Ishikawa (cell line): ENCODE measurements at regions not wholly inside any gene's neighbourhood (a gene's known extent, or its start where the extent isn't known, plus 50 kb on each side); places are given as distances from the start of the nearest gene placed in this dataset.

Experiments
- CEBPB ChIP-seq: IDR thresholded peaks from 2 replicates; pipeline ENCODE4 v1.6.1; 2012
- CREB1 ChIP-seq: IDR thresholded peaks from 2 replicates; pipeline ENCODE4 v1.6.1; 2012; ENCODE audit warnings: low read depth
- EGR1 ChIP-seq: IDR thresholded peaks from 2 replicates; pipeline ENCODE4 v1.6.1; 2012
- EP300 ChIP-seq: IDR thresholded peaks from 2 replicates; pipeline ENCODE4 v1.6.1; 2012; ENCODE audit warnings: borderline replicate concordance
- FOXM1 ChIP-seq: IDR thresholded peaks from 2 replicates; pipeline ENCODE4 v1.6.1; 2012; ENCODE audit warnings: low read depth, borderline replicate concordance
- MAX ChIP-seq: IDR thresholded peaks from 2 replicates; pipeline ENCODE4 v1.6.1; 2012
- NFIC ChIP-seq: IDR thresholded peaks from 2 replicates; pipeline ENCODE4 v1.6.1; 2012
- RAD21 ChIP-seq: IDR thresholded peaks from 2 replicates; pipeline ENCODE4 v1.6.1; 2012; ENCODE audit warnings: low read depth
- TAF1 ChIP-seq: IDR thresholded peaks from 2 replicates; pipeline ENCODE4 v1.6.1; 2012; ENCODE audit warnings: low read depth, mild to moderate bottlenecking
- TCF12 ChIP-seq: IDR thresholded peaks from 2 replicates; pipeline ENCODE4 v1.6.1; 2012; ENCODE audit warnings: low read depth
- TEAD4 ChIP-seq: IDR thresholded peaks from 2 replicates; pipeline ENCODE4 v1.6.1; 2012
- YY1 ChIP-seq: IDR thresholded peaks from 2 replicates; pipeline ENCODE4 v1.6.1; 2012; ENCODE audit warnings: low read depth
- ZBTB7A ChIP-seq: IDR thresholded peaks from 2 replicates; pipeline ENCODE4 v1.6.1; 2012; ENCODE audit warnings: low read depth
- TF ChIP-seq, protein P1 (sequence below): IDR thresholded peaks from 2 replicates; pipeline ENCODE4 v1.6.1; 2012
- TF ChIP-seq, protein P2 (sequence below): IDR thresholded peaks from 2 replicates; pipeline ENCODE4 v1.6.1; 2012; ENCODE audit warnings: low read depth, mild to moderate bottlenecking

- TF ChIP-seq, protein P1, sequence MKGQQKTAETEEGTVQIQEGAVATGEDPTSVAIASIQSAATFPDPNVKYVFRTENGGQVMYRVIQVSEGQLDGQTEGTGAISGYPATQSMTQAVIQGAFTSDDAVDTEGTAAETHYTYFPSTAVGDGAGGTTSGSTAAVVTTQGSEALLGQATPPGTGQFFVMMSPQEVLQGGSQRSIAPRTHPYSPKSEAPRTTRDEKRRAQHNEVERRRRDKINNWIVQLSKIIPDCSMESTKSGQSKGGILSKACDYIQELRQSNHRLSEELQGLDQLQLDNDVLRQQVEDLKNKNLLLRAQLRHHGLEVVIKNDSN: no peak
- TF ChIP-seq CEBPB: no peak
- TF ChIP-seq YY1: no peak
Measured at GRCh38 chr15:36507458-36507857, 72.0 kb upstream of the CDIN1 start.

DNA sequence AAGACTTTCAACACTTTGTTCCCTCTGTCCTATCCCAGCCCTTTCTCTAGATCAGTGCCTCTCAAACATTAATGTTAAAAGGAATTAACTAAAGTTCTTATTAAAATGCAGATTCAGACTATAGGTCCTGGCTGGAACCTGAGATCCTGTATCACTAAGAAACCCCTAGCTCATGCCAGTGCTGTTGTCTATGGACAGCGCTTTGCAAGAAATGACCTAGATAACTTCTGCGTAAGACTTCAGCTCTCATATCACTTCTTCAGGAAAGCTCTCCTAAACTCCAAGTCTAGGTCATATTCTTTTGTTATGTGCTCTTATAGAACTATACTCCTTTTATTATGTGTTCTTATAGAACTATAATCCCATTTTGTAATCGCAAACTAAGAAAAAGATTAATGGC, 67.8 kb upstream of the CDIN1 start:
- TF ChIP-seq FOXM1: no peak
- no peak for TF ChIP-seq TCF12
- TF ChIP-seq CEBPB: no peak
- TF ChIP-seq TAF1: no peak
- no peak for TF ChIP-seq TEAD4

DNA sequence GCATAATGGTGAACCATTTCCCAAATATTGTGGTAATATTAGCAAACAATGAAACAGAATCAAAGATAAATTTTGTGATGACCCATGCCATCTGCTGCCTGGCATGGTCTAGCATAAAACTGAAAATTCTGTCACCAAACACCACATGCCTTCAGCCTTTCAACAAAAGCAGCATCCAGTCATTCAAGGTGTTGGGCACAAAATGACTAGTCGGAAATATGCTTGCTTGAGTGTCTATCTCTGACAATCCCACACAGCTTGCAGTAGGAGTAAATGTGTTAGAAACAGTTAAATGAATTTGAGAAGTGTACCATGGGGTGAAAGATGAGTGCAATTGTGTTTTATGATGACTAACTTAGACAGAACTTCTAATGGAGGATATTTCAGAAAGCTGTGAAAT, 61.7 kb upstream of the CDIN1 start:
- TF ChIP-seq RAD21: no peak
- TF ChIP-seq, protein P1: no peak
- no peak for TF ChIP-seq TEAD4
- no peak for TF ChIP-seq CEBPB
- TF ChIP-seq, protein P2, sequence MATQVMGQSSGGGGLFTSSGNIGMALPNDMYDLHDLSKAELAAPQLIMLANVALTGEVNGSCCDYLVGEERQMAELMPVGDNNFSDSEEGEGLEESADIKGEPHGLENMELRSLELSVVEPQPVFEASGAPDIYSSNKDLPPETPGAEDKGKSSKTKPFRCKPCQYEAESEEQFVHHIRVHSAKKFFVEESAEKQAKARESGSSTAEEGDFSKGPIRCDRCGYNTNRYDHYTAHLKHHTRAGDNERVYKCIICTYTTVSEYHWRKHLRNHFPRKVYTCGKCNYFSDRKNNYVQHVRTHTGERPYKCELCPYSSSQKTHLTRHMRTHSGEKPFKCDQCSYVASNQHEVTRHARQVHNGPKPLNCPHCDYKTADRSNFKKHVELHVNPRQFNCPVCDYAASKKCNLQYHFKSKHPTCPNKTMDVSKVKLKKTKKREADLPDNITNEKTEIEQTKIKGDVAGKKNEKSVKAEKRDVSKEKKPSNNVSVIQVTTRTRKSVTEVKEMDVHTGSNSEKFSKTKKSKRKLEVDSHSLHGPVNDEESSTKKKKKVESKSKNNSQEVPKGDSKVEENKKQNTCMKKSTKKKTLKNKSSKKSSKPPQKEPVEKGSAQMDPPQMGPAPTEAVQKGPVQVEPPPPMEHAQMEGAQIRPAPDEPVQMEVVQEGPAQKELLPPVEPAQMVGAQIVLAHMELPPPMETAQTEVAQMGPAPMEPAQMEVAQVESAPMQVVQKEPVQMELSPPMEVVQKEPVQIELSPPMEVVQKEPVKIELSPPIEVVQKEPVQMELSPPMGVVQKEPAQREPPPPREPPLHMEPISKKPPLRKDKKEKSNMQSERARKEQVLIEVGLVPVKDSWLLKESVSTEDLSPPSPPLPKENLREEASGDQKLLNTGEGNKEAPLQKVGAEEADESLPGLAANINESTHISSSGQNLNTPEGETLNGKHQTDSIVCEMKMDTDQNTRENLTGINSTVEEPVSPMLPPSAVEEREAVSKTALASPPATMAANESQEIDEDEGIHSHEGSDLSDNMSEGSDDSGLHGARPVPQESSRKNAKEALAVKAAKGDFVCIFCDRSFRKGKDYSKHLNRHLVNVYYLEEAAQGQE: no peak
- TF ChIP-seq MAX: no peak
- no peak for TF ChIP-seq FOXM1
- no peak for TF ChIP-seq TCF12
- no peak for TF ChIP-seq NFIC
- no peak for TF ChIP-seq EGR1
- no peak for TF ChIP-seq YY1

- no peak for TF ChIP-seq CEBPB
Measured at GRCh38 chr15:36519067-36519466, 60.4 kb upstream of the CDIN1 start.

DNA sequence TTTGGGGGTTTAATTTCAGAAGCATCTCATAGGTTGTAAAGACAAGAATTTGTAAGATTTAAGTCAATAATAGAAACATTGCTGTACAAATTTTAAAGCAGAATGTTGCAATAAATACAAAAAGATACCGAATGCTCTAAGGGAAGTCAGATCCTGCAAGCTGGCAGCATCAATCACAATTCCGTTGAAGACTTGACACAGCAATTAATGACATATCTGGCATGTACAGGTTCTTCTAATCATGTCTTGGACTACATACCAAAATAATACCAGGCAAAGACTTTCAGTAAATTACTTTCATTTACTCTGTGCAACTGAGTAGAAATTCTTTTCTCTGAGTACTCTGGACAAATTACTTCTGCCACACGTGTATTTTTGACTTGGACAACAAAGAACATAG, 54.0 kb upstream of the CDIN1 start:
- TF ChIP-seq, protein P2: no peak
- TF ChIP-seq CEBPB (no peak), EP300 (no peak), RAD21 (no peak), EGR1 (no peak), TEAD4 (no peak), ZBTB7A (no peak), TAF1 (no peak), CREB1 (no peak), FOXM1 (no peak), MAX (no peak), YY1 (no peak), NFIC (no peak), TCF12 (no peak)
- TF ChIP-seq, protein P1: no peak

GRCh38 chr15:36527235-36528162, 51.9 kb upstream of the CDIN1 start:
- TF ChIP-seq MAX: no peak
- no peak for TF ChIP-seq CEBPB
- TF ChIP-seq TCF12: no peak
- TF ChIP-seq TEAD4: no peak
- TF ChIP-seq CREB1: no peak
- TF ChIP-seq TAF1: no peak
- no peak for TF ChIP-seq EP300
- TF ChIP-seq, protein P2: no peak
- no peak for TF ChIP-seq EGR1
- TF ChIP-seq YY1: no peak
